ENCODE measurements at regions not wholly inside any gene's neighbourhood (a gene's known extent, or its start where the extent isn't known, plus 50 kb on each side); places are given as distances from the start of the nearest gene placed in this dataset.

DNA sequence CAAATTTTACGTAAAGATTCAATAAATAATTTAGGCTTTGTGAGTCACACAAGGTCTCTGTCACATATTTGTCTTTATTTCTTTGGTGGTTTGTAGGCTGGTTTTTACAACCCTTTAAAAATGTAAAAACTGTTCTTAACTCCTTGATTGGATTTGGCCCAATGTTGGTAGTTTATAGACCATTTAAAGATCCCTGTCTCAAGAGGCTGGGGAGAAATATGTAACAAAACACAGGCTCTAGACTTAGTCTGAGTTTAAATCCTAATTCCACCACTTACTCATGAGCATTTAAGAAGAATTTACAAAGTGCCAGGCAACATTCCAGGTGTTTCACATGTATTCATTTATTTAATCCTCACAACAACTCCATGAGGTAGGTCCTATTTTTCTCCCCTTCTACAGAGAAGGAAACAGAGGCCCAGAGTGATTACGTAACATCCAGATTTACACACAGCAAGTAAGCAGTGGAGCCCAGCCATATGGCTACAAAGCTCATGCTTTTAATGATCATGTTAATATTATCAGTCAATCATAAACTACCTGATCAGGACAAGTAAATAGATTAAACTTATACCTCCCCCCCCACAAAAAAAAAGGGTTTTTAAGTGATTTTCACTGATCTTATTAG lies 416.6 kb upstream of the ACVR2A start:
- Histone ChIP-seq H3K9me3 (ENCODE audit: control insufficient read depth, insufficient read depth, low read depth, low read length) (no peaks in the 10 kb centered on the region), H3K79me2 (ENCODE audit: control insufficient read depth, insufficient read depth, low read length) (no peaks in the 10 kb centered on the region), H3K4me2 (ENCODE audit: extremely low read depth, insufficient read depth, low read length) (no peak overlapping the region), H4K20me1 (ENCODE audit: control insufficient read depth, extremely low read depth, insufficient read depth, low read length) (no peaks in the 10 kb centered on the region), H3K27ac (ENCODE audit: insufficient read depth, low read length) (no peak overlapping the region), H3K36me3 (ENCODE audit: control insufficient read depth, insufficient read depth, low read length) (no peaks in the 10 kb centered on the region), H3K27me3 (ENCODE audit: control insufficient read depth, insufficient read depth, low read length) (no peaks in the 10 kb centered on the region), H2AFZ (ENCODE audit: low read length) (no peak overlapping the region), H3K4me1 (ENCODE audit: control insufficient read depth, extremely low read depth, insufficient read depth, low read length) (no peaks in the 10 kb centered on the region), H3K9ac (ENCODE audit: insufficient read depth, low read length) (no peak overlapping the region), H3K4me3 (replicated peaks in 1 of 4; ENCODE audit: control extremely low read depth in 1 of 4, insufficient read depth in 1 of 4, low read depth in 3 of 4, low read length in 4 of 4) (no peak overlapping the region)
- DNase-seq (ENCODE audit: low read depth in 2 of 2): no peak
- TF ChIP-seq EZH2 (IDR thresholded peaks at IDR 0.05; ENCODE audit: low read length, missing control alignments): no peak
- no peak for TF ChIP-seq CTCF (conservative IDR thresholded peaks at IDR 0.05 in 1 of 2, IDR thresholded peaks at IDR 0.05 in 1 of 2; ENCODE audit: low read depth in 1 of 2, low read length in 2 of 2)

DNA sequence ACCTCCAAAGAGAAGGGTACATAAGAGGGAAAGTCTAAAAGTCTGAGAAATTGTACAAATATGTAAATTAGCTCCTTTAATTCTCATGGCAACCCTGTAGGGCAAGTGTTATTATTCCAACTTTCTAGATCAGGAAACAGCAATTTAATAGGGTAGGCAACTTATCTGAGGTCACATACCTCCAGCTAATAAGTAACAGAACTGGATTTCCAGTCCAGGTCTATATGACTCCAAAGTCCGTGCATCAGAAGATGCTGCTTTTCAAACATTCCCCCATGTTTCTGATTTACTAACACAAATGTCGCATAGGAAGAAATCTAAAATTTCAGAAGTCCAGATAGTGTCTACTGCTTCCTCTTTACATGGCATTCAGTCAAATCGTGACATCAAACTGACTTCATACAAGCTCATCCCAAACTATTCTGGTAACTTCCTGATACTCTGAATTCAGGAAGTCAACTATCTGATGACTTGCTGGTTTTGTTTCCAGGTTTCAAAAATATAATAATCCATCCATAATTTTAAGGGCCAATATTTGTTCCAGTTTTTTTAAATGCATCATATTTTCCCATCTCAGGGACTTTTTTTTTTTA lies 419.3 kb upstream of the ACVR2A start:
- H3K36me3 ChIP-seq (ENCODE audit: control insufficient read depth, insufficient read depth, low read length): no peaks in the 10 kb centered on the region
- DNase-seq (ENCODE audit: low read depth in 2 of 2): no peak

DNA sequence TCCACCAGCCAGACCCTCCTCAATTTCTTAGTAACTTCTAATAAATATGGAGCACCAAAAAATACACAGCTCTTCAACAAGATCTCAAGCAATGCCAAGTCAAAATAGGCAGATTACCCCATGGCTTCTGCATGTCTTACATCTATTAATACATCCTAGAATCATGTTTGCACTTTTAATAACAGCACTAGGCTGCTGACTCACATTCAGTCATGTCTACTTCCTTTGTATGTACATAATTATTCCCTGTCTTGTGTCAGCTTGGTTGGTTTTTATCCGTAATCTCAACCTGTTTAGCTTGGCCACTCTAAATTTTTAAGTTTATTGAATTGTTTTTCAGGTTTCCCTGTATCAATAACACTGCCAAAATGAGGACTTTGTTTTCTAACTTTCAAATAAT lies 420.1 kb upstream of the ACVR2A start:
- no peak overlapping the region for H2AFZ ChIP-seq (ENCODE audit: low read length)
- TF ChIP-seq CTCF (conservative IDR thresholded peaks at IDR 0.05 in 1 of 2, IDR thresholded peaks at IDR 0.05 in 1 of 2; ENCODE audit: low read depth in 1 of 2, low read length in 2 of 2): no peak
- no peak for TF ChIP-seq EZH2 (IDR thresholded peaks at IDR 0.05; ENCODE audit: low read length, missing control alignments)
- peak in 1 of 2 donors; percentile 21 for DNase-seq (ENCODE audit: low read depth in 2 of 2)
- no peak overlapping the region for H3K4me2 ChIP-seq (ENCODE audit: extremely low read depth, insufficient read depth, low read length)
- no peaks in the 10 kb centered on the region for H3K4me1 ChIP-seq (ENCODE audit: control insufficient read depth, extremely low read depth, insufficient read depth, low read length)
- no peaks in the 10 kb centered on the region for H3K9me3 ChIP-seq (ENCODE audit: control insufficient read depth, insufficient read depth, low read depth, low read length)
- H3K4me3 ChIP-seq (replicated peaks in 1 of 4; ENCODE audit: control extremely low read depth in 1 of 4, insufficient read depth in 1 of 4, low read depth in 3 of 4, low read length in 4 of 4): no peak overlapping the region
- no peaks in the 10 kb centered on the region for H4K20me1 ChIP-seq (ENCODE audit: control insufficient read depth, extremely low read depth, insufficient read depth, low read length)
- H3K27ac ChIP-seq (ENCODE audit: insufficient read depth, low read length): no peak overlapping the region
- no peak overlapping the region for H3K9ac ChIP-seq (ENCODE audit: insufficient read depth, low read length)
- no peaks in the 10 kb centered on the region for H3K36me3 ChIP-seq (ENCODE audit: control insufficient read depth, insufficient read depth, low read length)
- no peaks in the 10 kb centered on the region for H3K27me3 ChIP-seq (ENCODE audit: control insufficient read depth, insufficient read depth, low read length)
- H3K79me2 ChIP-seq (ENCODE audit: control insufficient read depth, insufficient read depth, low read length): no peaks in the 10 kb centered on the region

More for the DNA sequence above, 419.3 kb upstream of the ACVR2A start:
- Histone ChIP-seq H3K4me3 (replicated peaks in 1 of 4; ENCODE audit: control extremely low read depth in 1 of 4, insufficient read depth in 1 of 4, low read depth in 3 of 4, low read length in 4 of 4) (no peak overlapping the region), H3K27me3 (ENCODE audit: control insufficient read depth, insufficient read depth, low read length) (no peaks in the 10 kb centered on the region), H2AFZ (ENCODE audit: low read length) (no peak overlapping the region), H3K4me1 (ENCODE audit: control insufficient read depth, extremely low read depth, insufficient read depth, low read length) (no peaks in the 10 kb centered on the region), H3K4me2 (ENCODE audit: extremely low read depth, insufficient read depth, low read length) (no peak overlapping the region), H3K79me2 (ENCODE audit: control insufficient read depth, insufficient read depth, low read length) (no peaks in the 10 kb centered on the region), H4K20me1 (ENCODE audit: control insufficient read depth, extremely low read depth, insufficient read depth, low read length) (no peaks in the 10 kb centered on the region), H3K27ac (ENCODE audit: insufficient read depth, low read length) (no peak overlapping the region), H3K9me3 (ENCODE audit: control insufficient read depth, insufficient read depth, low read depth, low read length) (no peaks in the 10 kb centered on the region), H3K9ac (ENCODE audit: insufficient read depth, low read length) (no peak overlapping the region)
- TF ChIP-seq CTCF (conservative IDR thresholded peaks at IDR 0.05 in 1 of 2, IDR thresholded peaks at IDR 0.05 in 1 of 2; ENCODE audit: low read depth in 1 of 2, low read length in 2 of 2) (no peak), EZH2 (IDR thresholded peaks at IDR 0.05; ENCODE audit: low read length, missing control alignments) (no peak)

Measured in fibroblast of lung (primary cell).